NT2/D1 (cell line): ENCODE measurements at regions not wholly inside any gene's neighbourhood (a gene's known extent, or its start where the extent isn't known, plus 50 kb on each side); places are given as distances from the start of the nearest gene placed in this dataset.

Source experiments
- SUZ12 ChIP-seq: IDR thresholded peaks from 2 replicates; pipeline ENCODE4 v1.6.1; 2011; ENCODE audit not compliant: insufficient read length, insufficient read depth; ENCODE audit errors: extremely low read depth
- YY1 ChIP-seq: IDR thresholded peaks from 2 replicates; pipeline ENCODE4 v1.6.1; 2011; ENCODE audit not compliant: insufficient read length, insufficient read depth
- ZNF274 ChIP-seq: IDR thresholded peaks from 2 replicates; pipeline ENCODE4 v1.6.1; 2011; ENCODE audit warnings: mild to moderate bottlenecking, low read depth, low read length

GRCh38 chr7:47078241-47078640, 503.7 kb downstream of the TNS3 start:
- TF ChIP-seq SUZ12 (no peak), YY1 (no peak), ZNF274 (no peak)
